Suppressor macrophage treated with lipopolysaccharide for 1 hour (primary cell): ENCODE measurements at regions not wholly inside any gene's neighbourhood (a gene's known extent, or its start where the extent isn't known, plus 50 kb on each side); places are given as distances from the start of the nearest gene placed in this dataset.

Experiments
- DNase-seq, 3 donors: peaks; one replicate each; pipeline ENCODE4 v3.0.0-alpha.2; 2020 to 2022

DNA sequence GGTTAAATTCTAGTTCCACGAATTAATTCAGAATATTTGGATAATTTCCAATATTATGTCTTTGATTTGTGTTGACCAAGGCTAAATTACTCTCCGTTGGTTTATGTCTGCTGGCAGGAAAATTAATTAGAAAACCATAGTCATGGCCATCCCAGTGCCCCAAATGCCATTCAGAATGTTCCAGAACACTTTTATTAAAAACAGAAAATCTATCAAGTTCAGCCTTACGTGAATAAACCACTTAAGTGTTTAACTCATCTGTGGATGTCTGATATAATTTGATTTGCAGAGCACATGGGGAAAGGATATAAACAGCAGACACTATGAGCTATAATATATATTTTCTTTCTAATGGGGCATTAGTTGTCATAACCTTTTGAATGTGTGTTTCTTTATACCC lies 480.7 kb downstream of the MRPL39 start:
- no peak for DNase-seq

DNA sequence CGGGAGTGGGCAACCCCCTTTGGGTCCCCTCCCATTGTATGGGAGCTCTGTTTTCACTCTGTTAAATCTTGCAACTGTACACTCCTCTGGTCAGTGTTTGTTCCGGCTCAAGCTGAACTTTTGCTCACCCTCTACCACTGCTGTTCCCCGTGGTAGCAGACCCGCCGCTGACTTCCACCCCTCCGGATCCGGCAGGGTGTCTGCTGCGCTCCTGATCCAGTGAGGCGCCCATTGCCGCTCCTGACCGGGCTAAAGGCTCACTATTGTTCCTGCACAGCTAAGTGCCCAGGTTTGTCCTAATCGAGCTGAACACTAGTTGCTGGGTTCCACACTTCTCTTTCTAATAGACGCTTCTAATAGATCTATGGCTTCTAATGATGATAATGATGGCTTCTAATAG lies 488.6 kb downstream of the MRPL39 start:
- DNase-seq, result no peak

GRCh38 chr21:25115021-25115420 lies 492.3 kb downstream of the MRPL39 start:
- DNase-seq, result no peak

GRCh38 chr21:25107708-25108107 lies 499.6 kb downstream of the MRPL39 start:
- DNase-seq, result peak; percentile 0 to 39 (median 7)

- no peak for DNase-seq
Measured at GRCh38 chr21:25103500-25104207, 503.6 kb downstream of the MRPL39 start.

GRCh38 chr21:25097648-25098047 lies 509.6 kb downstream of the MRPL39 start:
- no peak for DNase-seq

GRCh38 chr21:25094695-25095094 lies 512.6 kb downstream of the MRPL39 start:
- no peak for DNase-seq

DNA sequence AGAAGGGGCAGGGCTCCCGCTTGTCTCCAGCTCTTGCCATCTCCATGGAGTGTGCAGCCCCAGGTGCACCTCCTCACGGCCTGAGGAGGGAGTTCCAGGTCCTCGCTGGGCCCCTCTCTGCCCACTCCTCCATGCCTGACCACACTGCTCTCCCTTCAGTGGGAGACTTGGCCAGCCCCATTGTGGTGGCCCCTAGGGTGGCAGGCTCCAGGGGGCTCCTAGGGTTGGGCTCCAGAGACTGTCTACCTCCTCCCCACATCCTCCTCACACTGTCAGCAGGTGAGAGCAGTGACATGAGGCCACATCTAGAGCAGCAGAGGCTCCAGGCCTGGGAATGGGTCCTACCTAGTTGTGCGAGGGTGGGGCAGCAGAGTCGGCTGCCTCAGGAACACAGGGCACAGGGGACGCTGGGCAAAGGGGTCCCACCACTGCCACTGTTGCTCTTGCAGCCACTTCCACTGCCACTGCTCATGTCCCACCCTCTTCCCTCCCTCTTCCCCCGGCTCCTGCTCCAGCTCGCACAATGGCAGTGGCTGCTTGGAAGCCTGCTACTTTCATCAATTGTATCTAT lies 514.8 kb downstream of the MRPL39 start:
- no peak for DNase-seq

- no peak for DNase-seq
Measured at GRCh38 chr21:25081096-25081495, 526.2 kb downstream of the MRPL39 start.

DNA sequence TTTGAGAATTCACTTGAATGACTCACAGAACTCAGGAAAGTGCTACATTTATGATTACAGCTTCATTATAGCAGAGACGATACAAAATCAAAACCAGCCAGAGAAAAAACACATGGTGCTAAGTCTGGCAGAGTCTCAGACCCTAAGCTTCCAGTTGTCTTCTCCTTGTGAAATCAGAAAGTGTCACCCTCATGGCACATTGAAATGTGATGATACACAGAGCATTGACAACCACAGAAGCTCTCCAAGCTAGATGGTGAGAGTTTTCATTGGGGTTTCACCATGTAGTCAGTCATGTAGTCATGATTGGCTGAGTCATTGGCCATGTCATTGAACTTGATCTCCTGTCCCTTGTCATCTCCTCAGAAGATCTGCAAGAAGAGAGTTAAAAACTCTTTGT lies 526.6 kb downstream of the MRPL39 start:
- DNase-seq, result no peak

DNA sequence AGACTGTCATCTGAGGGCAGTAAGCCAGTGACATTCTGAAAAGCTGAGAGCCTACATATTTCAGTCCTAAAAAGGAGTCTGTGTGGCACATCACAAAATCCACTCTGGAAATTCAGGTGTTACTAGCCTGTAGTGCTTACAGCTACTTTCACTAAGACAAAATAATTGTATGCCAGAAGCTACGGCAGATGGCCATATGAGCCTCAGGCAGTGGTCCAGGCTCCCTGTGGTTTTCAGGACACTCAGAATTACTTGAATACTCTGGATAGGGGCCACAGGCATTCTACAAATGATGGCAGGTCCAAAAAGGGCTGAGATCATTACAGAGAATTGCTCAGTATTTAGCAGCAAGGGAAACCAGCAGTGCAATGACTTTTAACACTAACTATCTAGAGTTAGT lies 527.1 kb downstream of the MRPL39 start:
- DNase-seq, result no peak

DNA sequence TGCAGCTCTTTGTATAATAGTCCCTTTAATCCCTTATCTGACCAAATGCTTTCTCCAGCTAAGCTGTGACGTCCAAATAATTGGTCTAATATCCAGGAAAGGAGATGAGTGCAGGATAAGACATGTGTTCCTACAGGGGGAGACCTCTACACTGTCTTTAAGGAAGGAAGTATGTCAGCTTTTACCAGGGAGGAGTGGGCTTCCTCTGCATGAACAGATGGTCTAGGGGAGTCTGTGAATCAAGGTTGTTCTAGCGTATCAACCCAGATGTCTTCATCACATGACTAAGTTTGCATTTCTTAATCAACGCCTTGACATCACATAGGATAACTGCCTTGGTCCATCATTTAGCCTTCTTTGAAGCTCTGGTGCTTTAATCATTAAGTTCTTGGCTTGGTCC lies 528.2 kb downstream of the MRPL39 start:
- no peak for DNase-seq

DNA sequence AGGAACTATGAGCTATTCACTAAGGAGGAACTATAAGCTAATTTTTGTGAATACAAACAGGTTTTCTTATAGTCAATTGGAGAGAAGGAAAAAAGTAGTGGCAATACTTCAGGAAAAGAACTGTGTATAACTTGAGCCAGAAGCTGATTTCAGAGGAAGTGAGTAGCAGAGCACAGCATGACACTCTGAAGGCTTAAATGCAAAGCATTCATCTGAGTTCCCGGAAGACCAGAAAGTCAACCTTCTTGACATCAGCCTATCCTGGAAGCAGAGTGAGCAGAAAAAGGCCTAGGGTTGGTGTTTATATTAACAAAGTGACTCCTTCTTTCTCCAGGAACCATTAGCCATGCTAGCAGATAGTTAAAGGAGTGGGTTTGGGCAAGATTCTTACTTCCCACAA lies 545.2 kb downstream of the MRPL39 start:
- DNase-seq, result no peak

DNA sequence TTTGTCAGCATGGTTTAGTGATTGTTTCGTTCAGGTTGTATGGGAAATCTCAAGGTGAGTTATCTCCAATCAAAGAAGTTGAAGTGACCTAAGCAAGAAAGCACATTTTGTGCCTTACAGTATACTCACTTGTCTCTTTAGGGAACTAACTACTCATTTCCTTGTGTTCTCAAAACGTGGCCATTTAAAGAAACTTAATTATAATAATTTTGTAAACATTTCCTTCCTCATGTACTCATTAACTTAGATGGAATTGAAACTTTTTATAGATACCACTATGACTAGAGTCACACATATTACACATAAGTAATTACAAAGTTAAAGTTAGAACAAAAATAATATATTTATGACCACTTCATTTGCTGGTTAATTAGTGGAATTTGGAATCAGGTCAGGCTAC lies 552.6 kb downstream of the MRPL39 start:
- no peak for DNase-seq

DNA sequence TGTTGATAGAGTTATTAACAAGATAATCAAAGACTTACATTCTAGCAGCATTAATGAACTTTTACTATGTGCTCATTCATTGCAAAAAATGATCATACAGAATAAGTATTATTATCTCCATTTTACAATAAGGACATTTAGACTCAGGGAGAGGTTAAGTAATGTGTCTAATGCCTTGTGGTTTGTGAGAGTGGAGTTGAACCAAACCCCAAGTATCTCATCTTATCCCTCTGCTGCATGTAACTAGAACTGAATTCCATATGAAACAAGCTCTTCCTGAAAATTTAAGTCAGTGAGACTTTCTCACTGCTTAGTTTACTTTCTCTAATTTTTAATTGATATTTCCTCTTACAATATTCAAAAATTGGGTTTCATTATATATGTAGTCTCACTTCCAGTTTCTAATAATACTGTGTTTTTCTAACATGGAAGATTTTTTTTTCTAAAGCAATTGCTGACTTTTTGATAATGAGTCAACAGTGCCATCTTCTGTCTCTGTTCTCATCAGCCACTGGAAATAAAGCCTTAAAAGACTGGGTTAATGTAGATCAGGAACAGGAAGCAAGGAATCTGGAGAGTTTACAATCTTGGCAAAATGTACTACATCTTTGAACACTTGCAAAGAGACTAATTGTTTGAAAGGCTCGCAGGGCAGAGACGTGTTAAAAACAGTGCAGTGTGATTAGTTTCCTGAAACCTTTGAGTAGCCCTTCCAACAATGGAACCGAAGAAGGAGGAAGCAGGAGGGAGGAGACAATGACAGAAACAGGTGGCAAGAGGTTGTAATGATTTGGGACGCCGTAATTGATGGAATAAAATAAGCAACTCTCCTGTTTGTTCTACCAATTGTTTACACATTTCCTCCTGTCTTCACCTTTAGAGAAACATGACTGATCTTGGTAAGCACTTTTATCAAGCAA lies 567.6 kb downstream of the MRPL39 start:
- DNase-seq, result peak in 2 of 3 donors; percentile 35 to 38

- DNase-seq, result no peak
Measured at GRCh38 chr21:25036775-25037174, 570.5 kb downstream of the MRPL39 start.

DNA sequence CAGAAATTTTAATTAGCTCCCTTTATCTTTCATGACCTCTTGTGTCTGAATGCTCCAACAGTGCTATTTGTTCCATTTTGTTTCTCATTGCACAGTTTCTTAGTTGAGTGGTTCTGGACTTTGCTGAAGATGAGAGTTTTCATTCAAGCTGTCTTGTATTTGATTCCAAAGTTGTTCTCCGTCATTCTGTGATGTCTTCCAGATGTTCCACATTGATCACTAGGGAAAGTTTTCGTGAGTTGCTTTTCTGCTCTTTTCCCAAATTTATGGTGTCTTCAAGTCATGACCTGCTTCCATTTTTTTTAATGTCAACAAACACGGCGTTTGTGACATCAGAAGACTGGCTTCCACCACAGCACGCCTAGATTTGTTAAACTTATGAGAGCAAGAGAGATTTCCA lies 575.5 kb downstream of the MRPL39 start:
- DNase-seq, result no peak

- no peak for DNase-seq
Measured at GRCh38 chr21:25029580-25029979, 577.7 kb downstream of the MRPL39 start.

DNA sequence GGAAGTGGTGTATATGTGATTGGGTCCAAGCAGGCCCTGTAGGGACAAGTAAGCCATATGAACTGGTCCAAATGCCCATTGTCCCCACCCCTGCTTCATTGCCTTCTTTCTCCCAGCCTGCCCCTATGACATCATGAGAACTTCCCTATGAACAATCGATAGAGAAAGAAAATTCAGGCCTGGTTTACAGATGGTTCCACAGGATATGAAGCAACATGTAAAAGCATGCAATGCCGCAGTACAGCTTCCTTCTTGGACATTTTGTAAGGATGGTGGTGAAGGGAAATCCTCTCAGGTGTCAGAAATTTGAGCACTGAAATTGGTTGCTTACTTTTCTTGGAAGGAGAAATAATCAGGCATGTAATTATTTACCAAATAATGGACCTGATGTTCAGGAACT lies 581.7 kb downstream of the MRPL39 start:
- peak in 1 of 3 donors; percentile 1 for DNase-seq

DNA sequence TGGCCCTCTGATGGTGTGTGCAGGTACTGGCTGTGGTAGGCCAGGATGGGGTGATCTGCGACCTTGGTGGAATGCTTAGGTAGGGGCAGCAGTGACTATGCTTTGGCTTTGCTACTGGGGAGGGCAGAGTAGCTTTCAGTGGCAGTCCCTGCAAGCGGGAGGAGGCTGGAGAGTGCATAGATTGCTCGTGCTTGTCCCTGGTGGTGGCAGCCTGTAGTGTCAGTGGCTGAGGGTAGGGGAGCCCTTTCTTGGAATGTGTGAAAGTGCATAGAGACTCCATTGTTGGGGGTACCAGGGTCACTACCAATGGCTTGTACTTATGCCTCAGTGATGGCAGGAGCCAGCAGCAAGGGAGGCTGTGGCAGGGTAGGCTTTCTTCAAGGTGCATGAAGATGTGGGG lies 582.6 kb downstream of the MRPL39 start:
- DNase-seq, result no peak

DNA sequence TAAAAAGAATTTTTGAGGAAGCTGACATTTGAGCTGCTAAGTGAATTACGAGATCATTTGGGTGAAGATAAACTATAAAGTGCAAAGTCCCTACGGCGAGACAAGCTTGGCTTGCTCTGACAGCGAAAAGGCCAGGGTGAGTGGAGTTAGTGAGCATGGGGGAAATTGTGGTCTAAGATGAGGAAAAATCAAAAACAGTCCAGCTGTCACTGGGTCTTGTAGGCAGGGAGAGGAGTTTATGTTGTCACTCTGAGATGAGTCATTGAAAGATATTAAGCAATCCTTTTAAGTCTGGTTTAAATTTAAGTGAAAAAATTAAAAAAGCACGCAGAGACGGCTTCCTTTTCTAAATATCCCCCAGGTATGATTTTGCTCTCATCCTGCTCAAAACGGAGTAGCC lies 601.9 kb downstream of the MRPL39 start:
- DNase-seq, result peak; percentile 6 to 56 (median 53)

DNA sequence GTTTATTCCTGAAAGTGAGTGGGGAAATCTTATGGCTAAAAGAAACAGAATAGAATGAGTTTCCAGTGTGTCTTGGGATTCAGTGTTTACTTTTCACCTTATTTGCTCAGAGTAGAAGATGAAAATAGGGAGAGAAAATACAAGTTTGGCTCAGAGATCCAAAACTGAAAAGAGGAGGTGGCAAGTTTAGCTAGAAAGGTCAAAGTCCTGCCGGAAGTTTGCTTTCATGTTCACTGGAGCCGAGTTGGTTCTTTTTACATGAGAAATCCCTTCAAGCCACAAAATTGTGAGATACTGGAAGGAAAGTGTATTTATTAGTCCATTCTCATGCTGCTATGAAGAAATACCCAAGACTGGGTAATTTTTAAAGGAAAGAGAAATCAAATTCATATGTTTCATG lies 604.6 kb downstream of the MRPL39 start:
- DNase-seq, result no peak

- no peak for DNase-seq
Measured at GRCh38 chr21:24995216-24995615, 612.1 kb downstream of the MRPL39 start.

DNA sequence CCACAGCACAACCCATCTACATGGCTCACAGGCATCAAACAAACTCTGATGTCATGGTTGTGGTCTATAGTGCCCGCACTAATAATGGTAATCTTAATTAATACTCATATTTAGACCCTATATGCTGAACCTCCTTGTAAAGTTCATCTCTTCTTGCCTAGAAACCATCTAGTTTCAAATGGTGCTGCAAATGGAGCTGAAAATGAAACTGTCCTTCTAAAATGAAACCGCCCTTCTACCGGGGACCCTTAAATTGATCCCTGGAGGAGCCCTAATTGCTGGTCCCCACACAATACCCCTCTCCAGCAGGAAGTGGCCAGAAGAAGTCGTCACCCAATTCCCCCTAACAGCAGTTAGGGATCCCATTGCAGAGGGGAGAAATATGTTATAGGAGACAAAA lies 612.6 kb downstream of the MRPL39 start:
- no peak for DNase-seq
